HEK293 (cell line): ENCODE measurements at regions not wholly inside any gene's neighbourhood (a gene's known extent, or its start where the extent isn't known, plus 50 kb on each side); places are given as distances from the start of the nearest gene placed in this dataset.

Experiments used
- CTCF ChIA-PET: fragments of 350-600 bp; formaldehyde crosslinking; extraction: SDS; loops from one replicate; lab custom pipeline; 2021; ENCODE audit warnings: antibody characterized with exemption; lab: Yijun Ruan, JAX
- POLR2A ChIA-PET: fragments of 300-600 bp; formaldehyde crosslinking; extraction: SDS; loops from one replicate; lab custom pipeline; 2020; ENCODE audit warnings: antibody characterized with exemption, inconsistent platforms; lab: Yijun Ruan, JAX
- H3K27ac ChIP-seq: fragments of 200-500 bp; sonication (Bioruptor generic); 2 replicates; pipeline ENCODE4 v1.5.1; 2014; ENCODE audit warnings: low read depth, low read length, control low read depth, inconsistent platforms; ENCODE audit errors: extremely low read depth
- H3K36me3 ChIP-seq, 2 experiments: fragments of 200-500 bp in 1 of 2; sonication (Bioruptor generic) in 1 of 2; 1 replicate in 1 of 2; 2 replicates in 1 of 2; pipeline ENCODE4 v1.5.1; 2014 to 2017; ENCODE audit warnings: inconsistent platforms in 2 of 2, low read length in 2 of 2; ENCODE audit not compliant: control insufficient read depth in 2 of 2, insufficient read depth in 1 of 2
- H3K4me1 ChIP-seq: fragments of 200-500 bp; sonication (Bioruptor generic); 2 replicates; pipeline ENCODE4 v1.5.1; 2014; ENCODE audit warnings: mild to moderate bottlenecking, low read length, inconsistent platforms; ENCODE audit not compliant: control insufficient read depth, insufficient read depth
- H3K4me3 ChIP-seq: 2 replicates; pipeline ENCODE4 v1.5.1; 2011; ENCODE audit warnings: low read depth, mild to moderate bottlenecking, control low read depth, low read length, moderate library complexity
- H3K9me3 ChIP-seq: fragments of 200-500 bp; sonication (Bioruptor generic); 2 replicates; pipeline ENCODE4 v1.5.1; 2014; ENCODE audit warnings: low read depth, low read length, inconsistent platforms; ENCODE audit not compliant: control insufficient read depth, insufficient read depth
- CTCF ChIP-seq: fragments of 450-650 bp; formaldehyde crosslinking; IDR thresholded peaks from 2 replicates; pipeline ENCODE4 v1.5.1; 2016; ENCODE audit warnings: missing biosample characterization, missing genetic modification characterization
- HIC1 ChIP-seq: fragments of 450-650 bp; formaldehyde crosslinking; IDR thresholded peaks from 2 replicates; pipeline ENCODE4 v1.5.1; 2016; ENCODE audit warnings: missing biosample characterization, missing genetic modification characterization
- PBX3 ChIP-seq: sonication (generic); formaldehyde crosslinking; IDR thresholded peaks from 2 replicates; pipeline ENCODE4 v1.8.1; 2022; ENCODE audit warnings: mild to moderate bottlenecking, moderate library complexity, missing genetic modification reagents
- SCRT1 ChIP-seq: fragments of 450-650 bp; formaldehyde crosslinking; IDR thresholded peaks from 2 replicates; pipeline ENCODE4 v1.5.1; 2016; ENCODE audit warnings: missing biosample characterization, missing genetic modification characterization, borderline replicate concordance
- ZBTB1 ChIP-seq: fragments of 450-650 bp; formaldehyde crosslinking; IDR thresholded peaks from 2 replicates; pipeline ENCODE4 v1.5.1; 2016; ENCODE audit warnings: missing biosample characterization, missing genetic modification characterization
- ZBTB44 ChIP-seq: fragments of 450-650 bp; IDR thresholded peaks from 2 replicates; pipeline ENCODE4 v1.5.1; 2018; ENCODE audit warnings: missing biosample characterization, mild to moderate bottlenecking, missing genetic modification characterization
- ZBTB7A ChIP-seq: fragments of 450-650 bp; formaldehyde crosslinking; IDR thresholded peaks from 2 replicates; pipeline ENCODE4 v1.5.1; 2016; ENCODE audit warnings: low read depth, missing biosample characterization, missing genetic modification characterization
- ZNF155 ChIP-seq: fragments of 450-650 bp; formaldehyde crosslinking; IDR thresholded peaks from 2 replicates; pipeline ENCODE4 v1.5.1; 2016; ENCODE audit warnings: missing biosample characterization, missing genetic modification characterization
- ZNF223 ChIP-seq: fragments of 450-650 bp; formaldehyde crosslinking; IDR thresholded peaks from 2 replicates; pipeline ENCODE4 v1.5.1; 2016; ENCODE audit warnings: missing biosample characterization, missing genetic modification characterization
- ZNF362 ChIP-seq: fragments of 450-650 bp; formaldehyde crosslinking; IDR thresholded peaks from 2 replicates; pipeline ENCODE4 v1.5.1; 2016; ENCODE audit warnings: missing biosample characterization, missing genetic modification characterization
- ZNF394 ChIP-seq: fragments of 450-650 bp; formaldehyde crosslinking; IDR thresholded peaks from 2 replicates; pipeline ENCODE4 v1.5.1; 2016; ENCODE audit warnings: missing biosample characterization, missing genetic modification characterization, mild to moderate bottlenecking, moderate library complexity, borderline replicate concordance
- ZNF426 ChIP-seq: fragments of 450-650 bp; formaldehyde crosslinking; IDR thresholded peaks from 2 replicates; pipeline ENCODE4 v1.5.1; 2017; ENCODE audit warnings: missing biosample characterization, missing genetic modification characterization, mild to moderate bottlenecking, inconsistent platforms, moderate library complexity
- ZNF501 ChIP-seq: fragments of 450-650 bp; formaldehyde crosslinking; IDR thresholded peaks from 2 replicates; pipeline ENCODE4 v1.5.1; 2016; ENCODE audit warnings: missing biosample characterization, missing genetic modification characterization
- ZNF830 ChIP-seq: fragments of 450-650 bp; IDR thresholded peaks from 2 replicates; pipeline ENCODE4 v1.5.0; 2018; ENCODE audit warnings: missing biosample characterization, missing genetic modification characterization, low read depth, mild to moderate bottlenecking, moderate library complexity
- TF ChIP-seq, protein P1 (sequence below): fragments of 450-650 bp; formaldehyde crosslinking; IDR thresholded peaks from 2 replicates; pipeline ENCODE4 v1.5.1; 2017; ENCODE audit warnings: missing biosample characterization, mild to moderate bottlenecking, missing genetic modification characterization, moderate library complexity

- no peak for TF ChIP-seq CTCF (tag by site-specific recombination)
- TF ChIP-seq ZNF223 (tag by site-specific recombination) = no peak
- TF ChIP-seq HIC1 (tag by site-specific recombination) = no peak
- peak; percentile 57 for TF ChIP-seq ZNF830 (tag by site-specific recombination)
- TF ChIP-seq SCRT1 (tag by site-specific recombination) = no peak
- no peak for TF ChIP-seq ZNF394 (tag by site-specific recombination)
- TF ChIP-seq ZBTB1 = no peak
- TF ChIP-seq ZNF362 (tag by site-specific recombination) = no peak
- no peak for TF ChIP-seq ZNF426 (tag by site-specific recombination)
- no peak for TF ChIP-seq PBX3
Observed at GRCh38 chr4:81786063-81786763, 314.5 kb upstream of the RASGEF1B start (continued).

DNA sequence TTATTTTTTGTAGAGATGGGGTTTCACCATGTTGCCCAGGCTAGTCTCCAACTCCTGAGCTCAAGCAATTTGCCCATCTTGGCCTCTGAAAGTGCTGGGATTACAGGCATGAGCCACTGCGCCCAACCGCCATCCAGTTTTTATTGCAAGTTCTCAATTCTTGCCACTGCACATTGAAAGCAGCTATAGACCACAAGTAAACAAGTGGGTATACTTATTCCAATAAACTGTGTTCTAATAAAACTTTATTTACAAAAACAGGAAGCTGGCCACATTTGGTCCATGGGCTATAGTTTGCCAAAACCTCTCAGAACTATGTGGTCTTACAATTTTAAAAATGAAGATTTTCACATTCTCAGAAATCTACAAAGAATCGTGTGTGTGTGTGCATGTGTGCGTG is 313.6 kb upstream of the RASGEF1B start:
- Histone ChIP-seq H3K9me3 (no peaks in the 10 kb centered on the region), H3K36me3 (no peaks in the 10 kb centered on the region), H3K4me3 (no peak overlapping the region), H3K27ac (peak overlapping the region; percentile 33), H3K4me1 (0 out of 2 replicates have a peak, but pooled peaks cover 4% of the 10 kb centered on the region)
- TF ChIP-seq ZBTB1 (no peak), ZBTB44 (tag by site-specific recombination) (peak; percentile 52; the same call in 1 of the 2 replicates), ZNF155 (tag by site-specific recombination) (no peak), ZNF501 (tag by site-specific recombination) (no peak), ZBTB7A (tag by site-specific recombination) (no peak)
- TF ChIP-seq, protein P1, sequence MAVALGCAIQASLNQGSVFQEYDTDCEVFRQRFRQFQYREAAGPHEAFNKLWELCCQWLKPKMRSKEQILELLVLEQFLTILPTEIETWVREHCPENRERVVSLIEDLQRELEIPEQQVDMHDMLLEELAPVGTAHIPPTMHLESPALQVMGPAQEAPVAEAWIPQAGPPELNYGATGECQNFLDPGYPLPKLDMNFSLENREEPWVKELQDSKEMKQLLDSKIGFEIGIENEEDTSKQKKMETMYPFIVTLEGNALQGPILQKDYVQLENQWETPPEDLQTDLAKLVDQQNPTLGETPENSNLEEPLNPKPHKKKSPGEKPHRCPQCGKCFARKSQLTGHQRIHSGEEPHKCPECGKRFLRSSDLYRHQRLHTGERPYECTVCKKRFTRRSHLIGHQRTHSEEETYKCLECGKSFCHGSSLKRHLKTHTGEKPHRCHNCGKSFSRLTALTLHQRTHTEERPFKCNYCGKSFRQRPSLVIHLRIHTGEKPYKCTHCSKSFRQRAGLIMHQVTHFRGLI (tag by site-specific recombination) = peak; percentile 83
- ChIA-PET POLR2A (no interaction called here), CTCF (interaction anchor here (0.7 to 1.1 kb wide), 2 partner anchors 313 to 333 kb away, joined by 3 read pairs; partner anchors contain the start of gene RASGEF1B)
